ENCODE measurements at regions not wholly inside any gene's neighbourhood (a gene's known extent, or its start where the extent isn't known, plus 50 kb on each side); places are given as distances from the start of the nearest gene placed in this dataset.

- Mint-ChIP-seq H3K4me3 (ENCODE audit: unreplicated experiment) (no peak overlapping the region), H3K9me3 (ENCODE audit: unreplicated experiment) (peaks cover 6% of the 10 kb centered on the region), H3K4me1 (ENCODE audit: unreplicated experiment) (no peaks in the 10 kb centered on the region), H3K27ac (ENCODE audit: unreplicated experiment) (no peak overlapping the region), H3K27me3 (ENCODE audit: unreplicated experiment) (no peaks in the 10 kb centered on the region), H3K36me3 (ENCODE audit: unreplicated experiment) (no peaks in the 10 kb centered on the region)
- TF ChIP-seq CTCF (IDR thresholded peaks at IDR 0.05), result no peak
- no peak for DNase-seq (ENCODE audit: extremely low spot score, unreplicated experiment)
Observed at GRCh38 chr6:164021589-164022250, 607.2 kb downstream of the QKI start.

- no peak for DNase-seq (ENCODE audit: extremely low spot score, unreplicated experiment)
- Mint-ChIP-seq H3K4me3 (ENCODE audit: unreplicated experiment) (no peak overlapping the region), H3K27ac (ENCODE audit: unreplicated experiment) (no peak overlapping the region), H3K27me3 (ENCODE audit: unreplicated experiment) (no peaks in the 10 kb centered on the region), H3K36me3 (ENCODE audit: unreplicated experiment) (no peaks in the 10 kb centered on the region), H3K9me3 (ENCODE audit: unreplicated experiment) (peaks cover 6% of the 10 kb centered on the region), H3K4me1 (ENCODE audit: unreplicated experiment) (no peaks in the 10 kb centered on the region)
- no peak for TF ChIP-seq CTCF (IDR thresholded peaks at IDR 0.05)
Observed at GRCh38 chr6:164020142-164020541, 605.6 kb downstream of the QKI start.

GRCh38 chr6:164018133-164018532, 603.6 kb downstream of the QKI start:
- peaks cover 6% of the 10 kb centered on the region for H3K9me3 Mint-ChIP-seq (ENCODE audit: unreplicated experiment)
- no peak overlapping the region for H3K27ac Mint-ChIP-seq (ENCODE audit: unreplicated experiment)
- H3K4me3 Mint-ChIP-seq (ENCODE audit: unreplicated experiment), result no peak overlapping the region
- no peaks in the 10 kb centered on the region for H3K4me1 Mint-ChIP-seq (ENCODE audit: unreplicated experiment)
- DNase-seq (ENCODE audit: extremely low spot score, unreplicated experiment), result no peak
- TF ChIP-seq CTCF (IDR thresholded peaks at IDR 0.05), result no peak
- no peaks in the 10 kb centered on the region for H3K27me3 Mint-ChIP-seq (ENCODE audit: unreplicated experiment)
- no peaks in the 10 kb centered on the region for H3K36me3 Mint-ChIP-seq (ENCODE audit: unreplicated experiment)

- Mint-ChIP-seq H3K27me3 (ENCODE audit: unreplicated experiment) (no peaks in the 10 kb centered on the region), H3K4me3 (ENCODE audit: unreplicated experiment) (no peak overlapping the region), H3K27ac (ENCODE audit: unreplicated experiment) (no peak overlapping the region), H3K36me3 (ENCODE audit: unreplicated experiment) (no peaks in the 10 kb centered on the region), H3K9me3 (ENCODE audit: unreplicated experiment) (peaks cover 6% of the 10 kb centered on the region), H3K4me1 (ENCODE audit: unreplicated experiment) (no peaks in the 10 kb centered on the region)
- no peak for TF ChIP-seq CTCF (IDR thresholded peaks at IDR 0.05)
- no peak for DNase-seq (ENCODE audit: extremely low spot score, unreplicated experiment)
Observed at GRCh38 chr6:164016056-164016455, 601.5 kb downstream of the QKI start.

GRCh38 chr6:164015088-164015484, 600.6 kb downstream of the QKI start:
- Mint-ChIP-seq H3K27ac (ENCODE audit: unreplicated experiment) (no peak overlapping the region), H3K9me3 (ENCODE audit: unreplicated experiment) (peaks cover 6% of the 10 kb centered on the region), H3K4me3 (ENCODE audit: unreplicated experiment) (no peak overlapping the region), H3K27me3 (ENCODE audit: unreplicated experiment) (no peaks in the 10 kb centered on the region), H3K4me1 (ENCODE audit: unreplicated experiment) (no peaks in the 10 kb centered on the region), H3K36me3 (ENCODE audit: unreplicated experiment) (no peaks in the 10 kb centered on the region)
- no peak for DNase-seq (ENCODE audit: extremely low spot score, unreplicated experiment)
- no peak for TF ChIP-seq CTCF (IDR thresholded peaks at IDR 0.05)
